HFF-Myc (cell line): ENCODE measurements at regions not wholly inside any gene's neighbourhood (a gene's known extent, or its start where the extent isn't known, plus 50 kb on each side); places are given as distances from the start of the nearest gene placed in this dataset.
"Not testable (repeated sequence)": the region's sequence is repeated elsewhere in the genome, so short reads cannot be mapped to it uniquely, and the experiment has no call there.

ENCODE experiments used
- DNase-seq: peaks from one replicate; pipeline ENCODE4 v3.0.0-alpha.2; 2011; ENCODE audit warnings: low read depth; ENCODE audit errors: extremely low read depth
- H3K4me3 ChIP-seq: replicated peaks from 2 replicates; pipeline ENCODE4 v1.5.1; 2011; ENCODE audit warnings: low read depth, mild to moderate bottlenecking, control low read depth, low read length
- TF ChIP-seq, protein P1 (sequence below): IDR thresholded peaks from 2 replicates; pipeline ENCODE4 v1.5.1; 2012; ENCODE audit warnings: mild to moderate bottlenecking, low read depth, low read length, control low read depth; ENCODE audit errors: missing control alignments

GRCh38 chr14:40009771-40010170, 577.5 kb upstream of the FBXO33 start:
- no peak overlapping the region for H3K4me3 ChIP-seq
- TF ChIP-seq, protein P1, sequence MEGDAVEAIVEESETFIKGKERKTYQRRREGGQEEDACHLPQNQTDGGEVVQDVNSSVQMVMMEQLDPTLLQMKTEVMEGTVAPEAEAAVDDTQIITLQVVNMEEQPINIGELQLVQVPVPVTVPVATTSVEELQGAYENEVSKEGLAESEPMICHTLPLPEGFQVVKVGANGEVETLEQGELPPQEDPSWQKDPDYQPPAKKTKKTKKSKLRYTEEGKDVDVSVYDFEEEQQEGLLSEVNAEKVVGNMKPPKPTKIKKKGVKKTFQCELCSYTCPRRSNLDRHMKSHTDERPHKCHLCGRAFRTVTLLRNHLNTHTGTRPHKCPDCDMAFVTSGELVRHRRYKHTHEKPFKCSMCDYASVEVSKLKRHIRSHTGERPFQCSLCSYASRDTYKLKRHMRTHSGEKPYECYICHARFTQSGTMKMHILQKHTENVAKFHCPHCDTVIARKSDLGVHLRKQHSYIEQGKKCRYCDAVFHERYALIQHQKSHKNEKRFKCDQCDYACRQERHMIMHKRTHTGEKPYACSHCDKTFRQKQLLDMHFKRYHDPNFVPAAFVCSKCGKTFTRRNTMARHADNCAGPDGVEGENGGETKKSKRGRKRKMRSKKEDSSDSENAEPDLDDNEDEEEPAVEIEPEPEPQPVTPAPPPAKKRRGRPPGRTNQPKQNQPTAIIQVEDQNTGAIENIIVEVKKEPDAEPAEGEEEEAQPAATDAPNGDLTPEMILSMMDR, result no peak
- no peak for DNase-seq

GRCh38 chr14:40008345-40008744, 576.1 kb upstream of the FBXO33 start:
- H3K4me3 ChIP-seq, DNase-seq: not testable (repeated sequence)

DNA sequence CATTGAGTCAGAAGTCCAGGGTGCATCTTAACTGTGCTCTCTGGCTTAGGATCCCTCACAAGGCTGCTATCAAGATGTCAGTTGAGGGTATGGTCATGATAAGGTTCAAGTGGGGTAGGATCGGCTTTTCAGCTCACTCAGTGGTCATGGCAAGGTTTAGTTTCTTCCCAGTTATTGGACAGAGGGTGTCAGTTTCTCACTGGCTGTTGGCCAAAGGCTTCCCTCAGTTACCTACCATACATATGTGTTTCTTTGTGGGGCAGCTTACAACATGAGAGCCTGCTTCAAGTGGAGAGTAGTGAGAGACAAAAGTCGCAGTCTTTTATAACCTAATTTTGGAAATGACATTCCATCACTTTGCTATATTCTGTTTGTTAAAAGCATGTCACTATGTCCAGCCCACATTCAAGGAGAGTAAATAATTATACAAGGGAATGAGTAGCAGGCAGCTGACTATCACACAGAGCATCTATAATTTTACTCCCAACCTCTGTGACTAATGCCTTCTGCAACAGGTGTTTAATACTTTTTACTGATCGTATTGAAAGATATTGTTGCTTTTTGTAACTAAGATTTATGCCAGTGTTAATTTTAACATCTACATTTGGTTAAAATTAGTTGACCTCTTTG, 572.8 kb upstream of the FBXO33 start:
- TF ChIP-seq, protein P1, result no peak
- DNase-seq, result no peak
- H3K4me3 ChIP-seq, result no peak overlapping the region

DNA sequence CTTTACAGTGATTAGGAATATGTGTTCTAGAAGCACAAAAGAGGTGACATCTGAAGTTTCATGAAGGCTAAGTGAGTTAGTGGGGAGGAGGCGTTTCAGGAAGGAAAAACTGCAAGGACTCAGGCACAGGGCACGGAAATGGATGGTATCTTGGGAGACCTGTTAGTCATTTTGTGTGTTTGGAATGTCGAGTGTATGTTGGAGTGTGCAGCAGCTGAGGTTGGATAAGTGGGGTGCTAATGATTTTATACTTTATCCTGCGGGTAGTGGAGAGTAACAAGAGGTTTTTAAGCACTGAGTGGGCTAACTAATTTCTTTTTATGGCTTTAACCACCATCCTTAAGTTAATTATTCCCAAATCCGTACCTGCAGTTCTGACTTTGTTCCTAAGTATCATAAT, 571.5 kb upstream of the FBXO33 start:
- DNase-seq, result no peak
- TF ChIP-seq, protein P1, result no peak

DNA sequence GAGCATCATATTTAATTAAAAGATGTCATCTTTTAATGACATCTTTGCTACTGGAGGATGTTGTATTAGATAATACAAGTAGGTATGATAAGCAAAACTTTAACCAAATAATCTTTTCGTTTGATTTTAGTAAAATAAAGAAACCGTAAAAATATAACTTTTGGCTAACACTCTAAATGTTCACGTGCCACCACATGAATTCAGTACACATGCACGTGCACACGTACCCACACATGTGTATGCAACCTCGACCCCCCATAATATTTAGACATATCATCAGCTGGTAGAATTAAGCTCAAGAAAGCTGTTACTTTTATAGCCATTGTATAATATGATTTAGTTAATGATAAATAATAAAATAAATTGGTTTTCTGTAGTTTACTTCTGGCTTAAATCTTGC, 566.6 kb upstream of the FBXO33 start:
- H3K4me3 ChIP-seq, result no peak overlapping the region
- TF ChIP-seq, protein P1, result no peak
- DNase-seq, result no peak

More for the DNA sequence above, 571.5 kb upstream of the FBXO33 start:
- H3K4me3 ChIP-seq, result no peak overlapping the region

GRCh38 chr14:39998114-39998513, 565.9 kb upstream of the FBXO33 start:
- DNase-seq, result no peak
- TF ChIP-seq, protein P1, result no peak
- no peak overlapping the region for H3K4me3 ChIP-seq

DNA sequence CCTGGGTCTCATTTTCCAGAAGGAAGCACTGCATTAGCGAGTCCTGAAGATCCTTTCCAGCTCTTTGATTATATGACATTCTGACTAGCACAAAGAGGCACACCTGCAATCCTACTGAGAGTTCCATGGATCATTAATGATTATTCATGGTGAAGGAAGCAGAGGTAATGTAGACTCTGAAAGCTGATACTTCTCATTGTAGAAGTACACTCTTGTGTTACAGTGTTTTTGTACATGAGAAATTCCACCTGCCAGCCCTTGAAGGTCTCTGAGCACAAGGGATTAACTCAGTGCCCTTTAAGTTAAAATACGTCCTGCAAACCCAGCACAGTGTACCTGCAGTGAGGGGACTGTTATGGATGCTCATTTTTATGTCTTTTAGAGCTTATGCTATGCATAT, 558.8 kb upstream of the FBXO33 start:
- DNase-seq, result no peak
- H3K4me3 ChIP-seq, result no peak overlapping the region
- TF ChIP-seq, protein P1, result no peak
